HG03457 (cell line): ENCODE measurements at regions not wholly inside any gene's neighbourhood (a gene's known extent, or its start where the extent isn't known, plus 50 kb on each side); places are given as distances from the start of the nearest gene placed in this dataset.
"Not testable (repeated sequence)": the region's sequence is repeated elsewhere in the genome, so short reads cannot be mapped to it uniquely, and the experiment has no call there.

Experiments
- ATAC-seq: cut with Tn5 transposase; IDR thresholded peaks from one replicate; pipeline ENCODE4 v1.9.1; 2021; ENCODE audit warnings: moderate number of reproducible peaks; ENCODE audit not compliant: unreplicated experiment

GRCh38 chr12:87430444-87430843 is 598.8 kb downstream of the C12orf50 start:
- ATAC-seq = no peak

- ATAC-seq = no peak
Observed at GRCh38 chr12:87428701-87429277, 600.4 kb downstream of the C12orf50 start.

- ATAC-seq = no peak
Observed at GRCh38 chr12:87427770-87428169, 601.4 kb downstream of the C12orf50 start.

GRCh38 chr12:87425942-87426554 is 603.2 kb downstream of the C12orf50 start:
- ATAC-seq = no peak

GRCh38 chr12:87421233-87421632 is 608.0 kb downstream of the C12orf50 start:
- ATAC-seq = not testable (repeated sequence)

- no peak for ATAC-seq
Observed at GRCh38 chr12:87413784-87414183, 615.4 kb downstream of the C12orf50 start.

- ATAC-seq = no peak
Observed at GRCh38 chr12:87406926-87407325, 622.3 kb downstream of the C12orf50 start.

- ATAC-seq = no peak
Observed at GRCh38 chr12:87405918-87406317, 623.3 kb downstream of the C12orf50 start.

GRCh38 chr12:87394168-87394567 is 635.0 kb downstream of the C12orf50 start:
- ATAC-seq = not testable (repeated sequence)

- ATAC-seq = no peak
Observed at GRCh38 chr12:87388376-87388775, 640.8 kb downstream of the C12orf50 start.

- ATAC-seq = no peak
Observed at GRCh38 chr12:87385322-87385721, 643.9 kb downstream of the C12orf50 start.

- ATAC-seq = no peak
Observed at GRCh38 chr12:87384226-87384625, 645.0 kb downstream of the C12orf50 start.

GRCh38 chr12:87383680-87384079 is 645.5 kb downstream of the C12orf50 start:
- ATAC-seq = no peak

- no peak for ATAC-seq
Observed at GRCh38 chr12:87382959-87383566, 646.1 kb downstream of the C12orf50 start.

- no peak for ATAC-seq
Observed at GRCh38 chr12:87382436-87382835, 646.8 kb downstream of the C12orf50 start.

GRCh38 chr12:87381742-87382141 is 647.5 kb downstream of the C12orf50 start:
- ATAC-seq = no peak

- ATAC-seq = no peak
Observed at GRCh38 chr12:87378526-87378925, 650.7 kb downstream of the C12orf50 start.

- no peak for ATAC-seq
Observed at GRCh38 chr12:87376722-87377121, 652.5 kb downstream of the C12orf50 start.

GRCh38 chr12:87369161-87369560 is 660.0 kb downstream of the C12orf50 start:
- no peak for ATAC-seq

- ATAC-seq = no peak
Observed at GRCh38 chr12:87368259-87368658, 660.9 kb downstream of the C12orf50 start.

GRCh38 chr12:87365423-87365822 is 663.8 kb downstream of the C12orf50 start:
- no peak for ATAC-seq

- ATAC-seq = no peak
Observed at GRCh38 chr12:87363497-87364084, 665.6 kb downstream of the C12orf50 start.
